Stimulated activated CD4-positive, alpha-beta T cell treated with anti-CD3 and anti-CD28 coated beads, Interleukin-4, amount 100 ng/mL, for 48 hours (primary cell): ENCODE measurements at regions not wholly inside any gene's neighbourhood (a gene's known extent, or its start where the extent isn't known, plus 50 kb on each side); places are given as distances from the start of the nearest gene placed in this dataset.

Experiments
- DNase-seq, 2 donors: peaks; one replicate each; pipeline ENCODE4 v3.0.0-alpha.2; 2020; ENCODE audit warnings: low read depth in 2 of 2

DNA sequence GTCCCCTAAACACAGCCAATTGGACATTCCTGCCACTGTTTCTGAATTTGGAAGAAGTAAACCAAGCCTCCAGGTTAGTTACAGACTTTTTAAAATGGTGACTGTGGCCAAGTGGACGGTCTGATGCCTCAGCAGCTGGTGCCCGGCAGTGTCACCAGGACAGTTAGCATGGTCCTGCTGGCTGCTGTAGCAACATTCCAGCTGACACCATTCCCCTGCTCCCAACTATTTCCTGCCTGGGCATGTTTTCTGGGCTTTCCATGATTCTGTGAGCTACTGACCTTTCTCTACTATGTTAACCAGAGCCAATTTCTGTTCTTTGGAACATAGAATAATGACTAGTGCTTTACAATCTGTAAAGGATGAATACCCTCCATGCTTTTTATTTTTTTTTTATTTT is 95.0 kb downstream of the TLR5 start:
- no peak for DNase-seq

DNA sequence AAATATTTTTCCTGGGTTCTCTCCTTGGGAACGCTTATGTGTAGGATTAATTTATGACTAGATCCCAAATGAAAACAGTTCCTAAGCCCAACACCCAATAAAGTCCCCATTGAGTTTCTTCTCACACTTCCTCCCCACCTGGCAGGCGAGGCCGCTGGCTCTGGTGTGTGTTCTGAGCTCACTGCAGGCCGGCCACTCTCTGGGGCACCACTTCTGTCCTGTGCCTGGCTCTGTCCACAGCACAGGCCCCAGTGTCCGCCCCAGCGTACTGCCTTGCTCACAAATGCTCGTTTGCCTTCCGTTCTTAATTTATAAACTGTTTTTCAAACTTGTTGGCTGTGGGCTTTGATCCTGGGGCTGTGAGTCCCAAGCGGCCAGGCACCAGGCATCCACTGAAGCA is 90.6 kb downstream of the TLR5 start:
- no peak for DNase-seq

DNA sequence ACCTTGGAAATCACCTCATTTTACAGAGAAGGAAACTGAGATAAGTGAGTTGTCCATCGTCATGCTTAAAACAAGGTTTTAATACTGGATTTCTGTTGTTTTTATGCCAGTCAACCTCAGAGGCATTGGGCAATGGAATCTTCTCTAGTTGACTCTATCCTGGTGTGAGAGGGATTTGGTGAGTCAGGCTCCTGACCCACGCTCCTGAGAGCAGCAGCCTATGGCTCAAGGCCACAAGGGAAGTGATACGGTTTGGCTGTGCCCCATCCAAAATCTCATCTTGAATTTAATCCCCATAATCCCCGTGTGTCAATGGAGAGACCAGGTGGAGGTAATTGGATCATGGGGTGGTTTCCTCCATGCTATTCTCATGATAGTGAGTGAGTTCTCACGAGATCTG is 90.1 kb downstream of the TLR5 start:
- DNase-seq, result no peak

DNA sequence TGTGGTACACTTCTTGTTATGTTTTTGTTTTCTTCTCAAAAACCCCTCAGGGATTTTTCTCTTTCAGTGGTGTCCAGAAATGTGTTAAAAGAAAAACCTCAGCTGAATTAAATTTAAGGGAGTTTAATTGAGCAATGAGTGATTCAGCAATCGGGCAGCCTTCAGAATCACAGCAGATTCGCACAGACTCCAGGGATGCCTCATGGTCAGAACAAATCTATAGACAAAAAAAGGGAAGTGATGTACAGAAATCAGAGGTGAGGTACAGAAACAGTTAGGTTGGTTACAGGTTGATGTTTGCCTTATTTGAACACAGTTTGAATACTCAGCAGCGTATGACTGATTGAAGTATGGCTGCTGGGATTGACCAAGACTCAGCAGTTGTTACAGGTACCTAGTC is 86.2 kb downstream of the TLR5 start:
- DNase-seq, result no peak

DNA sequence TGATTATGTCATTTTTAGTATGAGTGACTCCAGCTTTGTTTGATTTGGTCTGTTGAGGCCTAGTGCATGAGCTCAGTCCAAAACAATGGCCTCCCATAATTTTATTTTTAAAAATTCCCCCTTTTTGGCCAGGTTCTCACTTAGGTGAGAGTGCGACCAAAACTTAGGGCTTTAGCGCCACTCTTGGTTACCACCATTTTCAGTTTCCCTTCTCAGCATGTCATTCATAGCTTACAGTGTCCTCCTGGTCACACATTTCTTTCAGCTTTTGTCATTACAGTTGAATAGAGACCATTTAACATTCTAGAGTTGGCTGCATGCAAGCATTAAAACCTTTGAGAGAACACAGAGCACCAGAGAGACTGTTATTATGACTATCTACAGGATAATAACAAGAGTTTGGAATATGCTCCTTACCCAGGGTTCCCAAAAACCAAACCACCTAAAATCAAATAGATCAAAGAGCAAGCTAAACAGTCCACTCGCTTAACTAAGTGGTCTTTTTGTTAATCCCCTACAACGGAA is 85.4 kb downstream of the TLR5 start:
- no peak for DNase-seq
